ENCODE measurements at regions not wholly inside any gene's neighbourhood (a gene's known extent, or its start where the extent isn't known, plus 50 kb on each side); places are given as distances from the start of the nearest gene placed in this dataset.

DNA sequence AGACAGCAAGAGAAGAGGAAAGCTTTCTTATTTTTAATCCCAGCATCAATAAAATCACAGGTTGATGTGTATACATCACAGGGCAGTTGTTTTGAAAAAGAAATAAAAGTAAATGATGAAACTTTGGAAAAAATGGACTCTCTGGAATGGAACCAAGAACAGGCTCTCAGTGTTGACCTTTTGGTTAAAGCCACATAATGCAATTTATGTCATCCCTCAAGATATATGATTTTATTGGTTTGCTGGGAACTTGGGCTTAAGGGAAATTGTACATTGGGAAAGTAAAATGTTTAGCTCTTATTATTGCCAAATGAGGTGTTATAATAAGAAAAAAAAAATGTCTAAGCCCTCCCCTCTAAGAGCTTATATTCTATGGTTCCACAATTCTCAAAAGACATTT lies 139.8 kb upstream of the MTNR1B start:
- Histone ChIP-seq H3K9me3 (no peaks in the 10 kb centered on the region), H3K36me3 (no peaks in the 10 kb centered on the region), H4K20me1 (no peaks in the 10 kb centered on the region), H3K9ac (no peak overlapping the region), H3K4me3 (no peak overlapping the region), H3K4me1 (no peaks in the 10 kb centered on the region), H3K27ac (no peak overlapping the region), H3K27me3 (no peaks in the 10 kb centered on the region), H3K4me2 (no peak overlapping the region)
- TF ChIP-seq Cebpa-rat (IDR thresholded peaks at IDR 0.05), result no peak

DNA sequence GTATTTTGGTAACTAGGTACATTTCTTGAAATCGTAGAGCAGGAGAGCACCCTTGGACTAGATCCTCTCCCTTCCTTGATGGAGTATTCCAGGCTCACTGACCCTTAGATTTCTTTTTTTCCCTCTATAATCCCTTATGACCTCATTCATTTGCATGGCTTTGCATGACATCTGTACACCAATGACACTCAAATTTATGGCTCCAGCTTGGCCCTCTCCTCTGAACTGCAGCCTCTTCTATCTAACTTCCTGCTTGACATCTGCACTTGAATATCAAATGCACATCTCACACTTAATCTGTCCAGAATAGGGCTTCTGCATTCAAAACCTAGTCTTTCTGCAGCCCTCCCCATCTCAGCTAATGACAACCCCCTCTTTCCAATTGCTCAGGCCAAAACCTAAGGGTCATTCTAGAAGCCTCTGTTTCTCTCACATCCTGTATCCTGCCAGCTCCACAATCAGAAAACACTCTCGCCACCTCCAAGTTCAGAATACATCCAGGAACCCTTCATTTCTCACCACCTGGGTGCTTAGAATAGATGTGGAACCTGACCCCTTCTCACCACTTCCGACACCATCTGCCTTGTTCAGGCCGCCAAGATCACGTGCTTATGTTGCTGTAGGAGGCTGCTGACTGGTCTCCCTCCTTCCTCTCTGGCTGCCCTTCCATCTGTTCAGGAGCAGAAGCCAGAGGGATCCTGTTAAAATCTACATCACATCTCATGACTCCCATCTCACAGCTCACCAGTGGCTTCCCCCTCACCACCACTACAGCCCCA lies 138.9 kb upstream of the MTNR1B start:
- H3K4me2 ChIP-seq, result no peak overlapping the region
- H4K20me1 ChIP-seq, result no peaks in the 10 kb centered on the region
- no peaks in the 10 kb centered on the region for H3K4me1 ChIP-seq
- H3K9ac ChIP-seq, result no peak overlapping the region
- no peak overlapping the region for H3K4me3 ChIP-seq
- H3K27ac ChIP-seq, result no peak overlapping the region
- no peak for TF ChIP-seq Cebpa-rat (IDR thresholded peaks at IDR 0.05)
- H3K9me3 ChIP-seq, result no peaks in the 10 kb centered on the region
- H3K36me3 ChIP-seq, result no peaks in the 10 kb centered on the region
- H3K27me3 ChIP-seq, result no peaks in the 10 kb centered on the region

DNA sequence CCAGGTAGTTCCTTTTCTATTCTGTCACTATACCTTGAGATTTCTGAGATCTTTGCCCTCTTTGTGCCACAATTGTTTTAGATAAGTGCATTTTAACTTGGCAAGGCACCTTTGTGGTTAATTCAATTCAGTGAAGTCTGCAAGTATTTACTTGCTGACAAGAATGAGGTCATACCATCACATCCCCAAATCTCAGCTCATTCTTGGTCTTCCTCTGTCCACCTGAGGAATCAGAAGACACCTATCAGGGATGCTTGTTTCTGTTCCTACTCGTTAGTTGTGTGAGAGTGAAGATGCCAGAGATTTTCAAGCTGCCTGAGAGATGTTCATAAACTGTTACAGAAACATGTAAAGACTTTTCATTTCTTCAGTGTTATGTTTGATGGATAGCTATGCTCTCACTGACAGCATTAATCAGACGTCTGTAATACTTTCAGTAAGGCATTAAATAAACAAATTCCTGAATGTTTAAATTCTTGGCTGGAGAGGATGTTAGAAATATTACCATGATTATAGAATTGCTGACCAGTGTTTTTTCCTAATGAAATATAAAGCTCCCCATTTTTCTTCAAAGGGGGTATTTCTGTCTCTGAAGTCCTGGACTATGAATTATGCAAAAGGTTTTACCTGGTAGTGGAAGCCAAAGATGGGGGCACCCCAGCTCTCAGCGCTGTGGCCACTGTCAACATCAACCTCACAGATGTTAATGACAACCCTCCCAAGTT lies 135.0 kb upstream of the MTNR1B start:
- Histone ChIP-seq H4K20me1 (no peaks in the 10 kb centered on the region), H3K4me2 (no peak overlapping the region), H3K27ac (no peak overlapping the region), H3K4me3 (no peak overlapping the region), H3K9me3 (no peaks in the 10 kb centered on the region), H3K36me3 (no peaks in the 10 kb centered on the region), H3K9ac (no peak overlapping the region), H3K4me1 (no peaks in the 10 kb centered on the region), H3K27me3 (no peaks in the 10 kb centered on the region)
- no peak for TF ChIP-seq Cebpa-rat (IDR thresholded peaks at IDR 0.05)

DNA sequence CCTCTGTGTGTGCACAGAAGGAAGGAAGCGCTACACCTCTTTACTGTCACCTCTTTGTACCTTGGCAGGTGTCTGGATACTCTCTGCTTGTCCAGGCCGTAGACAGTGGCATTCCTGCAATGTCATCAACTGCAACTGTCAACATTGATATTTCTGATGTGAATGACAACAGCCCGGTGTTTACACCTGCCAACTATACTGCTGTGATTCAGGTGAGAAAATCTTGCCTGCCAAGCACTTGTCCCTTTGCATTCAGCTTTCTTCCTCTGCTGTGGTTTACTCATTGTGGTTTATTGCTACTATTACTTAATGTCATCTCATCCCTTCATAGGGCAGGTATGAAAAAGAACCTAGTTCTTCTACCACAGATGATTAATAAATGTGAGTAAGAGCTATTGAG lies 131.9 kb upstream of the MTNR1B start:
- H3K9ac ChIP-seq, result no peak overlapping the region
- TF ChIP-seq Cebpa-rat (IDR thresholded peaks at IDR 0.05), result no peak
- no peaks in the 10 kb centered on the region for H3K9me3 ChIP-seq
- no peaks in the 10 kb centered on the region for H3K36me3 ChIP-seq
- no peaks in the 10 kb centered on the region for H4K20me1 ChIP-seq
- no peak overlapping the region for H3K4me2 ChIP-seq
- no peaks in the 10 kb centered on the region for H3K4me1 ChIP-seq
- H3K27me3 ChIP-seq, result no peaks in the 10 kb centered on the region
- no peak overlapping the region for H3K27ac ChIP-seq
- no peak overlapping the region for H3K4me3 ChIP-seq

DNA sequence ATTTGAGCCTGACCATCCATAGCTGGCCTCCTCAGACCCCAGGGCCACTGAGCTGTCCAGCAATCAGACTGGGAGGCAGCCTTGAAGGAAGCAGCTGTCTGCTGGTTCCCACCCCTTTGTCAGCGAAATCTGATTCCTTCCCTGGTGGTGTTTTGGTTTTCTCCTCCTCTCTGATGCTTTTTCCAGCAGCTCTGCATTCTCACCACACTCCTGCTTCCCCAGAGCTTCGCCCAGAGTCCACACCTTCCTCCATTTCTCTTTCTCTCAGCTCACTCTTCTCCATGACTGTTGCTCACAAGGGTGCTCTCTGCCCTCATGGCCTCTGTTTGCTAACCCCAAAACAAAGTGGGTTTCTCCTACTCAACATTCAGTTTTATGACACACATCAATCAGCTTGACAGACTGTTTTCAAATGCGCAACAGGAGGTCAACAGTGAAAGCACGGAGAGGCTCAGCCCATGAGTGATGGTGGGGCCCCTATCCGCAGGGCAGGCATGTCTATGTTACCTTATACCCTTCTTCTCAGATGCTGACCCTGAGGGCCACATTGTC lies 130.6 kb upstream of the MTNR1B start:
- Histone ChIP-seq H3K27ac (no peak overlapping the region), H3K9ac (no peak overlapping the region), H3K4me3 (no peak overlapping the region), H4K20me1 (no peaks in the 10 kb centered on the region), H3K27me3 (no peaks in the 10 kb centered on the region), H3K36me3 (no peaks in the 10 kb centered on the region), H3K4me2 (no peak overlapping the region), H3K4me1 (no peaks in the 10 kb centered on the region), H3K9me3 (no peaks in the 10 kb centered on the region)
- no peak for TF ChIP-seq Cebpa-rat (IDR thresholded peaks at IDR 0.05)

DNA sequence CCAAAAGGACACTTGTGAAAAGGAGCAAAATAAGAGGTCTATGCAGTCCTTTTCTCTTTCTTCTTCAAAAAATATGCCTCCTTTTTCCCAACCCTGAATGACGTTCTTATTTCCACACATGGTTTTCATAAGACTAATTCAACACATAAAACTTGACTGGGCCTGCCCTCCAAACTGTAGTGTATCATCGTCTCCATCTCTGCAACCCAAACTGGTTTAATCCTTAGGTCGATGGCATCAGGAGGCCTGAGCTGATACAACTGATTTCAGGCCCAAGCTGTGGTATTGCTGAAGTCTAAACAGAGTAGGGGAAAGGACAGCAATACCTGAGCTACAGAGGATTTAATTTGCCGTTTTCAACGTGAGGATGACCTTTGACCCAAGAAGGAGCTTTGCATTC lies 130.0 kb upstream of the MTNR1B start:
- H3K27ac ChIP-seq, result no peak overlapping the region
- no peaks in the 10 kb centered on the region for H3K4me1 ChIP-seq

DNA sequence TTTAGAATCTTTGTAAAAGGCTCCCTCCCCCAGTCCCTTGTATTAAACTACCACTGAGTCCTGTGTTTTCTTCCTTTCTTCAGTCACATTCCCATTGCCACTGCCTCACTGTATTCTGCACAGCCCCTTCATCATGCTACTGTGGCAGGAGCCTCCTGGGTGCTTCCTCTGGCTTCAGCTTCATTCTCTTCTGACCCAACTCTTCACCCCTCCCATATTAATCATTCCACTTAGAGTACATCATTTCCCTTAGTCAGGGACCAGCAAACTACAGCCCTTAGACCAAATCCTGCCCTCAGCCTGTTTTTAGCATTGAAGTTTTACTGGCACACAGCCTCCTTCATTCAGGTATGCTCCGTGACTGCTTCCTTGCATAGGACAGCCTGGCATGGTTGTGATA lies 127.7 kb upstream of the MTNR1B start:
- H3K9me3 ChIP-seq, result no peaks in the 10 kb centered on the region
- no peak overlapping the region for H3K4me2 ChIP-seq
- H3K9ac ChIP-seq, result no peak overlapping the region
- H4K20me1 ChIP-seq, result no peaks in the 10 kb centered on the region
- no peak for TF ChIP-seq Cebpa-rat (IDR thresholded peaks at IDR 0.05)
- no peak overlapping the region for H3K27ac ChIP-seq
- no peaks in the 10 kb centered on the region for H3K27me3 ChIP-seq
- no peaks in the 10 kb centered on the region for H3K4me1 ChIP-seq
- no peaks in the 10 kb centered on the region for H3K36me3 ChIP-seq
- no peak overlapping the region for H3K4me3 ChIP-seq

More for the DNA sequence above, 130.0 kb upstream of the MTNR1B start:
- Histone ChIP-seq H3K4me3 (no peak overlapping the region), H4K20me1 (no peaks in the 10 kb centered on the region), H3K4me2 (no peak overlapping the region), H3K9ac (no peak overlapping the region), H3K36me3 (no peaks in the 10 kb centered on the region), H3K9me3 (no peaks in the 10 kb centered on the region), H3K27me3 (no peaks in the 10 kb centered on the region)
- TF ChIP-seq Cebpa-rat (IDR thresholded peaks at IDR 0.05), result no peak

DNA sequence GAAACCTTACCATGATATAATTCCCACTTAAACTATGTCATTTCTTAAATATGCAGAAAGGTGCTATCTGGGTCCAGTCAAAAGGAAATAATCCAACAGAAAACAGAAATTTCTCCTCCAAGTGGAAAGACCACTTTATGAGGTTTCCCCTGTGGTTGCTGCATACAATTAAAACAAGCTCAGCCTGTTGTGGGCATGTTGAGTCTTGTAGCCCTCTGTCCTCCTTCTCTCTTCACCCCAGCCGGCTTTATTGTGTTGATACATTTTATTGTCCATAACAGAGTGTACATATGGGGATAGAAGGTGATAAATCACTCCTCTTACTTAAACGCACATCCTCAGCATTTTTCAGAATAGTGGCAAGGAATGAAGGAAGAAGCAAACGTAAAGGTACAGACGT lies 126.0 kb upstream of the MTNR1B start:
- Histone ChIP-seq H3K4me2 (no peak overlapping the region), H3K4me3 (no peak overlapping the region), H3K27ac (no peak overlapping the region), H4K20me1 (no peaks in the 10 kb centered on the region), H3K36me3 (no peaks in the 10 kb centered on the region), H3K9ac (no peak overlapping the region), H3K27me3 (no peaks in the 10 kb centered on the region), H3K4me1 (no peaks in the 10 kb centered on the region), H3K9me3 (no peaks in the 10 kb centered on the region)
- TF ChIP-seq Cebpa-rat (IDR thresholded peaks at IDR 0.05), result no peak

DNA sequence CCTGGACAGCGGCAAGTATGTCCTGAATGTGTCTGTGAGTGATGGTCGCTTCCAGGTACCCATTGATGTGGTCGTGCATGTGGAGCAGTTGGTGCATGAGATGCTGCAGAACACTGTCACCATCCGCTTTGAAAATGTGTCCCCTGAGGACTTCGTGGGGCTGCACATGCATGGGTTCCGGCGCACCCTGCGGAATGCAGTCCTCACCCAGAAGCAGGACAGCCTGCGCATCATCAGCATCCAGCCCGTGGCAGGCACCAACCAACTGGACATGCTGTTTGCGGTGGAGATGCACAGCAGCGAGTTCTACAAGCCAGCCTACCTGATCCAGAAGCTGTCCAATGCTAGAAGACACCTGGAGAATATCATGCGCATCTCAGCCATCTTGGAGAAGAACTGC lies 125.3 kb upstream of the MTNR1B start:
- no peaks in the 10 kb centered on the region for H4K20me1 ChIP-seq
- H3K9ac ChIP-seq, result no peak overlapping the region
- H3K9me3 ChIP-seq, result no peaks in the 10 kb centered on the region
- no peaks in the 10 kb centered on the region for H3K27me3 ChIP-seq
- H3K4me3 ChIP-seq, result no peak overlapping the region
- H3K36me3 ChIP-seq, result no peaks in the 10 kb centered on the region
- no peak for TF ChIP-seq Cebpa-rat (IDR thresholded peaks at IDR 0.05)
- no peaks in the 10 kb centered on the region for H3K4me1 ChIP-seq
- no peak overlapping the region for H3K27ac ChIP-seq
- no peak overlapping the region for H3K4me2 ChIP-seq

DNA sequence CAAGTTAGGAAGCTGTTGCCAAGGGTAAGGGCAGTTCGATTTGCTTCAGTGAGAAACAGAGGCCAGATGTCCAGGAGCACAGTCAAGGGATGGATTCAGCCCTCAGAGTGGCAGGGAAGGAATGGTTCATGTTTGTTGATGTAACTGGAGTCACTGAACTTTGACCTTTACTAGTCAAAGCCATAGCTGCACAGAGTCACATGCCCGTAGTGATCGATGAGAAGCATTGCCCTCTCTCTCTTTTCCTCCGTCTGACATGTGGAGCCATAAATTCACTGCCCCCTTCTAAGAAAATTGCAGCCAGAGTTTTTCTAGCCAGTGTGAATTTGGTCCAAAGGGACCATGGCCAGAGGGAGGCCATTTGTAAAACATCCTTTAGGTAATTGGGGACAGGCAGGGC lies 124.1 kb upstream of the MTNR1B start:
- Histone ChIP-seq H3K9ac (no peak overlapping the region), H3K27me3 (no peaks in the 10 kb centered on the region), H3K4me3 (no peak overlapping the region), H3K36me3 (no peaks in the 10 kb centered on the region), H3K27ac (no peak overlapping the region), H4K20me1 (no peaks in the 10 kb centered on the region), H3K9me3 (no peaks in the 10 kb centered on the region), H3K4me2 (no peak overlapping the region), H3K4me1 (no peaks in the 10 kb centered on the region)
- TF ChIP-seq Cebpa-rat (IDR thresholded peaks at IDR 0.05), result no peak

Data from BLaER1 (cell line).